Gastroesophageal sphincter (tissue), 3 donors: ENCODE measurements at regions not wholly inside any gene's neighbourhood (a gene's known extent, or its start where the extent isn't known, plus 50 kb on each side); places are given as distances from the start of the nearest gene placed in this dataset.

Experiments used
- POLR2A ChIP-seq, 2 donors: fragments of 450-650 bp; IDR thresholded peaks; one replicate each; pipeline ENCODE4 v1.6.1; 2017; ENCODE audit warnings: antibody characterized with exemption in 2 of 2, mild to moderate bottlenecking in 2 of 2, moderate library complexity in 1 of 2
- TF ChIP-seq, protein P1 (sequence below), 4 experiments: fragments of 200-600 bp in 2 of 4; fragments of 450-650 bp in 2 of 4; sonication (generic) in 1 of 4; IDR thresholded peaks; one replicate each; pipeline ENCODE4 v1.5.1; 2017 to 2019; ENCODE audit warnings: antibody characterized with exemption in 4 of 4, mild to moderate bottlenecking in 2 of 4, moderate library complexity in 2 of 4

DNA sequence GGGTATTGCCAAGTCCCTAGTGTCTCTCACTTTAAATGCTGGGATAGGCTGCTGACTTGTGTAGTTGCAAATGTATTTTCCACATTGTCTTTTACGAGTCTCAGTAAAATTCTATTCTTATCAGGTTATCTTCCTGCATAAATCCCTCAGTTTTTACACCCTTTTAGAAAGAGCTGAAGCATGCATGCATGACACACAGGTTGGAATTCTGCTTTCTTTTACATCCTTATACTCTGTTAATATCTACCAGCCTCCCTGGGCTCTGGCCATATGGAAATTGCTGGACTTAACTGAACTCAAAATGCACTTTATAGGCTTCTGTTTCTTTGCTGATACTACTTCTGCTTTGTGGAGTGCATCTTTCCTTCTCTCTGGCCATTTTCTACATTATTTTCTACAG, 477.4 kb downstream of the FRK start:
- TF ChIP-seq POLR2A (IDR thresholded peaks at IDR 0.05), result no peak
- TF ChIP-seq, protein P1, sequence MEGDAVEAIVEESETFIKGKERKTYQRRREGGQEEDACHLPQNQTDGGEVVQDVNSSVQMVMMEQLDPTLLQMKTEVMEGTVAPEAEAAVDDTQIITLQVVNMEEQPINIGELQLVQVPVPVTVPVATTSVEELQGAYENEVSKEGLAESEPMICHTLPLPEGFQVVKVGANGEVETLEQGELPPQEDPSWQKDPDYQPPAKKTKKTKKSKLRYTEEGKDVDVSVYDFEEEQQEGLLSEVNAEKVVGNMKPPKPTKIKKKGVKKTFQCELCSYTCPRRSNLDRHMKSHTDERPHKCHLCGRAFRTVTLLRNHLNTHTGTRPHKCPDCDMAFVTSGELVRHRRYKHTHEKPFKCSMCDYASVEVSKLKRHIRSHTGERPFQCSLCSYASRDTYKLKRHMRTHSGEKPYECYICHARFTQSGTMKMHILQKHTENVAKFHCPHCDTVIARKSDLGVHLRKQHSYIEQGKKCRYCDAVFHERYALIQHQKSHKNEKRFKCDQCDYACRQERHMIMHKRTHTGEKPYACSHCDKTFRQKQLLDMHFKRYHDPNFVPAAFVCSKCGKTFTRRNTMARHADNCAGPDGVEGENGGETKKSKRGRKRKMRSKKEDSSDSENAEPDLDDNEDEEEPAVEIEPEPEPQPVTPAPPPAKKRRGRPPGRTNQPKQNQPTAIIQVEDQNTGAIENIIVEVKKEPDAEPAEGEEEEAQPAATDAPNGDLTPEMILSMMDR (IDR thresholded peaks at IDR 0.05), result no peak
